GM18873 (cell line): ENCODE measurements at regions not wholly inside any gene's neighbourhood (a gene's known extent, or its start where the extent isn't known, plus 50 kb on each side); places are given as distances from the start of the nearest gene placed in this dataset.

Source experiments
- ATAC-seq: cut with Tn5 transposase; IDR thresholded peaks from one replicate; pipeline ENCODE4 v1.9.1; 2021; ENCODE audit warnings: mild to moderate bottlenecking, moderate library complexity, moderate number of reproducible peaks; ENCODE audit not compliant: unreplicated experiment, low FRiP score

GRCh38 chr3:95394286-95394685 lies 1331.4 kb downstream of the NSUN3 start:
- ATAC-seq = no peak

- ATAC-seq = no peak
Observed at GRCh38 chr3:95399585-95399984, 1336.7 kb downstream of the NSUN3 start.

- ATAC-seq = no peak
Observed at GRCh38 chr3:95401693-95402092, 1338.8 kb downstream of the NSUN3 start.

GRCh38 chr3:95407709-95408463 lies 1345.0 kb downstream of the NSUN3 start:
- ATAC-seq = no peak

GRCh38 chr3:95408464-95408862 lies 1345.6 kb downstream of the NSUN3 start:
- ATAC-seq = no peak

- ATAC-seq = no peak
Observed at GRCh38 chr3:95418251-95418650, 1355.4 kb downstream of the NSUN3 start.

- ATAC-seq = no peak
Observed at GRCh38 chr3:95424279-95424678, 1361.4 kb downstream of the NSUN3 start.

GRCh38 chr3:95434491-95434890 lies 1371.6 kb downstream of the NSUN3 start:
- no peak for ATAC-seq

- no peak for ATAC-seq
Observed at GRCh38 chr3:95437409-95437808, 1374.5 kb downstream of the NSUN3 start.

- no peak for ATAC-seq
Observed at GRCh38 chr3:95438274-95438673, 1375.4 kb downstream of the NSUN3 start.

- ATAC-seq = no peak
Observed at GRCh38 chr3:95442766-95443165, 1371.6 kb upstream of the EPHA6 start.

GRCh38 chr3:95449841-95450240 lies 1364.6 kb upstream of the EPHA6 start:
- no peak for ATAC-seq

GRCh38 chr3:95453242-95453641 lies 1361.2 kb upstream of the EPHA6 start:
- ATAC-seq = no peak

GRCh38 chr3:95456835-95457234 lies 1357.6 kb upstream of the EPHA6 start:
- no peak for ATAC-seq

- ATAC-seq = no peak
Observed at GRCh38 chr3:95459706-95460105, 1354.7 kb upstream of the EPHA6 start.

GRCh38 chr3:95460274-95460673 lies 1354.1 kb upstream of the EPHA6 start:
- ATAC-seq = no peak

GRCh38 chr3:95462161-95462560 lies 1352.2 kb upstream of the EPHA6 start:
- no peak for ATAC-seq

- no peak for ATAC-seq
Observed at GRCh38 chr3:95464346-95464745, 1350.0 kb upstream of the EPHA6 start.

- no peak for ATAC-seq
Observed at GRCh38 chr3:95468331-95468730, 1346.1 kb upstream of the EPHA6 start.

- ATAC-seq = no peak
Observed at GRCh38 chr3:95474338-95474737, 1340.1 kb upstream of the EPHA6 start.

GRCh38 chr3:95476534-95476933 lies 1337.9 kb upstream of the EPHA6 start:
- ATAC-seq = no peak

- no peak for ATAC-seq
Observed at GRCh38 chr3:95506174-95506573, 1308.2 kb upstream of the EPHA6 start.

- ATAC-seq = no peak
Observed at GRCh38 chr3:95508124-95508523, 1306.3 kb upstream of the EPHA6 start.
